NCI-H2196 (cell line): ENCODE measurements at regions not wholly inside any gene's neighbourhood (a gene's known extent, or its start where the extent isn't known, plus 50 kb on each side); places are given as distances from the start of the nearest gene placed in this dataset.
"Not testable (repeated sequence)": the region's sequence is repeated elsewhere in the genome, so short reads cannot be mapped to it uniquely, and the experiment has no call there.

Source experiments
- DNase-seq: peaks from one replicate; lab custom pipeline; 2025; ENCODE audit not compliant: unreplicated experiment; lab: John Stamatoyannopoulos, UW

DNA sequence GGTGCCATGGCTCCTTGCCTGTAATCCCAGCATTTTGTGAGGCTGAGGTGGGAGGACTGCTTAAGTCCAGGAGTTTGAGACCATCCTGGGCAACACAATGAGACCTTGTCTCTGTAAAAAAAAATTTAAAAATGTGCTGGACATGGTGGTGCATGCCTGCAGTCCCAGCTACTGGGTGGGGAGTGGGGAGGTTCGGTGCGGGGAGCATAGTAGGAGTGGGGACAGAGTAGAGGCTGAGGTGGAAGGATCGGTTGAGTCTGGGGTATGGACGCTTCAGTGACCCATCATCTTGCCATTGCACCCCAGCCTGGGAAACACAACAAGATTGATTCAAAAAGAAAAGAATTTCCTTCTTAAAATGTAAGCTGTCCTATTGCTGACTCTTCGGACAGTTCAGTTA is 1490.0 kb upstream of the GBE1 start:
- no peak for DNase-seq

DNA sequence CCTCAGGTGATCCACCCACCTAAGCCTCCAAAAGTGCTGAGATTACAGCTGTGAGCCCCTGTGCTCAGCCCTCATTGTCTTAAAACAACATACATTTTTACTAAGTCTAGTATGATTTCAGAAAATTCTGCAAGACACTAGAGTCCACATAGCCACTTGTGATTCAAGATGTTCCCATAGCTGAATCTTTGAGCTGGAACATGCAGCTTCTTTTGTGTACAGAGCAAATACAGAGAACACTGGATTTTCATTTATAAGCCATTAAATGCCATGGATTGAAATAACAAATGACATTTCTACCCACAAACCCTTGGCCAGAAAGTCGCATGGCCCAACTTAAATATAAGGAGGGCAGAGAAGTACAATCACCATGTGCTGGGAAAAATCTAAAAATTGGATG is 1489.2 kb upstream of the GBE1 start:
- DNase-seq: no peak

DNA sequence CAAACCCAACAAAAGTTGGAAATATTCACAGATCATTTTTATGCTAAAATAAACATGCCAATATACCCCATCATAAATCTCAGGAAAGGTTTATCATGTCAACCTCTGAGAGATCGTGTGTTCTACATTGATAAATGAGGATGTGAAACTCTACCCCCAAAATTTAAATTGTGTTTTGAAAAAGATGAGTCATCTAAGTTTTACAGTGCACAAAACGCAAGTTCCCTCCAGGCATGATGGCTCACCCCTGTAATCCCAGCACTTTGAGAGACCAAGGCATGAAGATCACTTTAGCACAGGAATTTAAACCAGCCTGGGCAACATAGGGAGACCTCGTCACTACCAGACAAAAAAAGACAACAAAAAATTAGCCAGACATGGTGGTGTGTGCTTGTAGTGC is 1487.0 kb upstream of the GBE1 start:
- DNase-seq: no peak

DNA sequence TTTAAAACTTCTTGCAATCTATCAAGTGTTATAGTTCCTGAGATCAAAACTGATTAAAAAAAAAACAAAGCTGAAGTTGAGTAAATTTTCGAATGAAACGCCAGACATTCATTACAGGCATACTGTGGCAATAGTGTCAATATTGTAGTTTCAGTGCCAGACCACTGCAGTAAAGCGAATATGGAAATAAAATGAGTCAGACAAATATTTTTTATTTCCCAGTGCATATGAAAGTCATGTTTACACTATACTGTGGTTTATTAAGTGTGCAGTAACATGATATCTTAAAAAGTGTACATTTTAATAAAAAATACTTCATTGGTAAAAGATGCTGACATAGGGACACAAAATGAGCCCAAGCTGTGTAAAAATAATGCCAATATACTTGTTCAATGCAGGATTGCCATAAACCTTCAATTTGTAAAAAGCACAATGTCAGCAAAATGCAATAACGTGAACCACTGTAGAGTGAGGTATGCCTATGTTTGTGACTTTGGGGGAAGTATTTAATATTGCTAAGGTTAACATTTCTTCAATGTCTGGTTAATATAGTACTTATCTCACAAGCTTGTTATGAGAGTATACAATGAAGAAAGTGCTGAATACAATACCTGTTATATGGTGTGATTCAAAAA is 1473.9 kb upstream of the GBE1 start:
- DNase-seq: no peak

- no peak for DNase-seq
Measured at GRCh38 chr3:83233715-83234114, 1472.3 kb upstream of the GBE1 start.

- no peak for DNase-seq
Measured at GRCh38 chr3:83230841-83231240, 1469.4 kb upstream of the GBE1 start.

DNA sequence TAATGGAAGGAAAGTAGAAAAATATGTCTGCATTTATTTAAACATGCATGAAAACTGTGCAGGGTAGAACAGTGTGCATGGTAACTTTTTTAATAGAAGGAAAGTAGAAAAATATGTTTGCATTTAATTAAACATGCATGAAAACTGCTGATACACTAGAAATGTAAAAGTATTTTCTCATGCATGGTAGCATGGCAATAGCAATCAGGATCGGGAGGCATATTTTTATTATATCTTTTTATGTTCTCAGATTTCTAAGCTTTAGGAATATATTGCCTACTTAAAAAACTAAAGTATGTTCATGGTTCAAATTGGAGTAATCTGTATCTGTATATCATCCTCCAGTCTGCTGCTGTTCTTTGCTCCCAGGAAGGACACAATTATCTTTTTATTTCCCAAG is 1468.9 kb upstream of the GBE1 start:
- DNase-seq: no peak

GRCh38 chr3:83226751-83227150 is 1465.3 kb upstream of the GBE1 start:
- DNase-seq: no peak

DNA sequence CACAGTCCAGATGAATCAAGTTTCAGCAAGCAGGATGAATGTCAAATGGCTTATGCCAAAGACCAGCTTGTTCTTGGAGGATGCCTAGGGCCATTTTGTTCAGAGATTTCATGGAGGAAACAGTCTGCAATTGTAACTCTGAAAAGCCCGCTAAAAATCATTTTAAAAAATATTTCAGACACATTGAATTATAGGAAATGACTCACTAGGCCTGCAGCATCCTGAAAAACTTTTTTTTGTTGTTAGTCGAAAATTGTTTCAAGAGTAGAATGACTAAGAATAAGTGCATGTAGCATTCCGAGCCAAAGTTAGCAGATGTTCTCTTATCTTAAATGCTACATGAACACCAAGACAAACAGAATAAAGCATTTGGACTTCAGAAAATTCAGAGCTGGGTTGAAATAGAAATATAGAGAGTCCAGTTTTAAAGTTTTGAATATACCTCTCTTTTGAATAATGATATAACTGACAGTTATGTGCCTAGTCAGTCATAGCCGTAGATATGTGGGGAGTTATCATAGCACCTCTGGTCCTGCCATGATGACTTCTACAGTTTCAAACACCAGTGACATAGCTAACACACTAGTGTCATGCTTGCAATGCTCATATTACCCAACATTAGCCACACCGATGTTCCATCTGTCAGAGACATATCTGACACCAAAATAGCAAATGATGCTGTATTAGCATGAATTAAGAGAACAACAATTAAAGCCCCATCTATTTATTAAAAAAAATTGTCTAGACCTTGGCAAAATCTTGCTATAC is 1462.8 kb upstream of the GBE1 start:
- DNase-seq: no peak

DNA sequence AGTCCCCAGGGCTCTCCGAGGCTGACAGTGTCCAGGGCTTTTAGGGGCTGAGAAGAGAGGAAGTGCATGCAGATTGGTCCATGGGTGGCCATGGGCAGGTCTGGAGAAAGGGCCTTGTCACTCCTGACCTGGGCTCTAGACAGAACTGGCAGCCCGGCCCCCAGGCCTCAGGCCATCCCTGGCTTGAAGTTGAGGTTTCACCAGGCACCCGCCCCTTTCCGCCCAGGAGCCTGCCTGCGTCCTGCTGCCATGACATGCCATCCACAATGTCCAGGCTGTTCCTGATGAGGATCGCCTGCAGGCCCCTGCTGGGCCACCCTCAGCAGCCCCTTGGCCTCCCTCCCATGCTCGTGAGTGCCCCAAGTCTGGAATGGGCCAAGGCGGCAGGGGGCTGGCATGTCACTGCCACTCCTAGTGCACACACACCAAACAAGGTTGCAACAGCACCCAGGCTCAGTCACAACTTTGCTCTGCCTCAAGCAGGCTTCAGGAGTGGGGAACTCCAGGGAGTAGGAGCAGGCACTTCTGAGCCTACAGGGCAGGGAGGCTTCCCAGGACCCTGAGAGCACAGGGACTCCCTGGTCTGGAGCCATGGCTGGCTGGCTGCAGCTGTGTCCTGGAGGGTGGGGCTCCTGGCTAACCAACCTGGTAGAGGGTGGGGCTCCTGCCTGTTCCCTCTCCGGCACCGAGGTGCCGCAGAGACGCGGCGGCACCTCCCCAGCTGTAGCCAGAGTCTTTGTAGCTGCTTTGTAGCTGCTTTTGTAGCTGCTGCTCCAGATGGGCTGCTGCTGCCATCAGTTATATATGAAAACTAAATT is 1457.1 kb upstream of the GBE1 start:
- no peak for DNase-seq

- DNase-seq: not testable (repeated sequence)
Measured at GRCh38 chr3:83217595-83218118, 1456.2 kb upstream of the GBE1 start.

GRCh38 chr3:83216919-83217594 is 1455.6 kb upstream of the GBE1 start:
- DNase-seq: no peak

DNA sequence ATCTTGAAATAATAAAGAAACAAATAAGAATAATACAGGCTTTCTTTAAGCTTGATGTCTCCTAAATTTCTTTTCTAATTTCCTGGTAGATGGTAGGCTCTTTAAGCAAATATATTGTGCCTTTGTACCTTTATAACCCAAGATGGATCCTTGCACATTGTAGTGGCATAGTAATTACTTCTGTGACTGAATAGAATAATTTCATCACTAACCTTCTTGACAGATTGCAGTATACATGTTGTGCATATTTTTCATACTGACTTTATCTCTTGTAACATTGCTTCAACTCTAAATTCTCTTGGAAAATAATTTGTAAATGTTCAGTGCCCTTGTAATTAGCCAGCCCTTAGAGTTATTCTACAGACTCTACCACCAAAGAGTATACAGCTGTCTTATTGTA is 1433.8 kb upstream of the GBE1 start:
- no peak for DNase-seq

- DNase-seq: no peak
Measured at GRCh38 chr3:83193526-83193925, 1432.1 kb upstream of the GBE1 start.

DNA sequence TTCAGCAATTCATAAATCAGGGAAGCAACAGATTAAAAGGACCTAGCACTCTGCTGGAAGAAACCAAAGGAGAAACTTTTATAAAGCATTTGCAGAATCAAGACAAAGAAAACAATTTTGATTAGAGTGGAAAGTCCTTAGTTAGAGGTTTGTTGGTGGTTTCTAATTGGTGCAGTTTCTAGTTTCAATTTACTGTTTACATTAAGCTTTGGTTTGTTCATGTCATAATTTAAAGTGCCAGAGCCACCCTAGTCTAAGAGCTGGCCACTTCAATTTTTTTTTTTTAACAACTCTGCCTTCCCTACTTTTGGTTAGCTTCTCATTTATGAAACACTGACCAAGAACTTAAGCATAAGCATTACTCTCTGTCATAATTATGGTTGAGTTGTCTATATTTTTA is 1428.2 kb upstream of the GBE1 start:
- no peak for DNase-seq

- DNase-seq: no peak
Measured at GRCh38 chr3:83169473-83169872, 1408.0 kb upstream of the GBE1 start.

DNA sequence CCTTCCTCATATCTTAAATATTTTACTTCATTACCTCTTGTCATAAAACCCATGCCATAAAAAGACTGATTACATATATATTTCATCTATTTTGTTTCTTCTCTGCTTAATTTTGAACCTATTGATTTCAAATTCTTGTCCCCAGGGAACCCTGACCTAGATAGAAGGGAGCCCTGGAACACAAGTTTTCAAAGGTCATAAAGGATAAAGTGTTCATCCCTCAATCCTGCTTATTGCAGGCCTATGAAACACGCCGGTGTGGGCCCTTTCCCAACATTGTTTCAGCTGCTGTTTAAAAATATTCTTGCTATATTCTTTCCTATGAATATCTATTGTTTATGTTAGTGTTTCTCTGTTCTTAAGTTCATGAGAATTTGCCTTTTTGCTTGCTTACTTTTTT is 1389.5 kb upstream of the GBE1 start:
- DNase-seq: no peak

DNA sequence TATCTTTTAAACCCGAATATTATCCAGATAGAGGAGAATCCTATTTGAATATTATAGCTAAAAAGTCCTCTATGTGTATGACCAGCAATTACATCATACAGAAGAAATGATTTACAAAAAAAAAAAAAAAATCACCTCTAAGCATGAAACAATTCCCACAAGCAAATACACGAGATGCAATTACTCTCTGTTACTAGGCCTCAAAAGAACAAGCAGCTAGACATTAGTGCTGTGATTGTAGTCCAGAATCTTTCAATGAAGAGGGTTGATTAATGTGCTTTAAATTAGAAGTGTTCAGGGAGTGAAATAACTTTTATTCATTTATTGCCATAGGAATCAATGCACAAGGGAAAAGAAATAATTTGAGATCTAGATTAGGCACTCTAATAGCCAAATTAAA is 1379.5 kb upstream of the GBE1 start:
- no peak for DNase-seq

GRCh38 chr3:83131236-83131635 is 1369.8 kb upstream of the GBE1 start:
- no peak for DNase-seq

DNA sequence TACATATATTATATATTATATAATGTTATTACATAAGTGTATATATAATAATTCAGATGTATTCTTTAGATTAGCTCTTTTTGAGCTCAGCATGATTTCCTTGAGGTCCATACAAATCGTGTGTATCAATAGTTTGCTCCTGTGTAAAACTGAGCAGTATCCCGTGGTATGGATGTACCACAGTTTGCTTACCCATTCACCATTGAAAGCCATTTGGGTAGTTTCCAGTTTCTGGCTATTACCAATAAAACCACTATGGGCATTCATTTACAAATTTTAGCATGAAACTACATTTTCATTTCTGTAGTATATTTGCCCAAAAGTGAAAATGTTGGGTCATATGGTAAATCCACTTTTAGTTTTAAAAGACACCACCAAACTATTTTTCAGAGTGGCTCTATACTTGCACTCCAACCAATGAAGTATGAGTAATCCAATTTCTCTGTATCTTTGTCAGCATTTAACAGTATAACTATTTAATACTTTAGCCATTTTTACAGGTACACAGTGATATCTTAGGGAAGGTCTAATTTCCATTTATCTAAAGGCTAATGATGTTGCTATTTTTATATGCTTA is 1361.4 kb upstream of the GBE1 start:
- DNase-seq: no peak

DNA sequence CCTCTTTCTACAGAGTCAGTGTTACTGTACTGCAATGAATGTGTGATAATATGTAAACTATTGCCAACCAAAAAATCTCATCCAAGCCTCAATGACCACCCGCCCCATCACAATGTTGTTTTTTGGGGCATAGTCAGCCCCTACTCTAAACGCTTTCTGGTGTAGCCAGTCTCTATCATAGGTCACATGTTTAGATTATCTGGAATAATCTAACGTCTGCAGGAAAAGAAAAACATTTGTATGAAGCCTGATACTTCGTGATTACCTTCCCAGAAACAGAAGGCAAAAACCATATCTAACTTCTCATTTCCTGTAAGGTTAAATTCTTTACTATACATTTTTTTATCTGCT is 1331.8 kb upstream of the GBE1 start:
- DNase-seq: no peak
